ENCODE measurements at regions not wholly inside any gene's neighbourhood (a gene's known extent, or its start where the extent isn't known, plus 50 kb on each side); places are given as distances from the start of the nearest gene placed in this dataset.

GRCh38 chr13:33606692-33607091, 211.3 kb upstream of the RFC3 start:
- ChIA-PET POLR2A (interaction anchor here (0.7 kb wide), 1 partner anchor 140 kb away, joined by 3 read pairs; no protein-coding TSS in a partner anchor), CTCF (no interaction called here)
- peaks cover 0 to 12% (median 0%) of the 10 kb centered on the region in 3 donors for H3K9me3 ChIP-seq (ENCODE audit: control extremely low read depth in 1 of 3, control insufficient read depth in 2 of 3, insufficient read depth in 1 of 3, low read length in 2 of 3)
- H3K4me3 ChIP-seq (ENCODE audit: control extremely low read depth in 1 of 5, extremely low read depth in 1 of 5, insufficient read depth in 1 of 5, low read depth in 2 of 5, low read length in 4 of 5) = no peak overlapping the region
- no peak overlapping the region for H3K4me2 ChIP-seq (replicated peaks; ENCODE audit: low read depth, low read length, poor library complexity, severe bottlenecking)
- Mint-ChIP-seq H3K27me3 (peaks cover 5% of the 10 kb centered on the region), H3K27ac (no peak overlapping the region), H3K4me3 (no peak overlapping the region), H3K4me1 (no peaks in the 10 kb centered on the region), H3K9me3 (ENCODE audit: insufficient read depth) (no peaks in the 10 kb centered on the region)
- intact Hi-C loops (cut with micrococcal nuclease) = no loop called here
- H3K4me1 ChIP-seq (ENCODE audit: control insufficient read depth in 2 of 2, insufficient read depth in 2 of 2, low read length in 2 of 2) = no peaks in the 10 kb centered on the region
- ATAC-seq (ENCODE audit: low read depth) = no peak
- H3K27me3 ChIP-seq (replicated peaks in 1 of 4; ENCODE audit: control extremely low read depth in 1 of 4, control insufficient read depth in 3 of 4, insufficient read depth in 4 of 4, low read length in 3 of 4) = peaks cover 0 to 8% (median 0%) of the 10 kb centered on the region in 4 experiments
- H3K79me2 ChIP-seq (ENCODE audit: control insufficient read depth, insufficient read depth, low read length) = no peaks in the 10 kb centered on the region
- H3K36me3 ChIP-seq (replicated peaks in 1 of 2; ENCODE audit: control extremely low read depth in 1 of 2, control insufficient read depth in 1 of 2, extremely low read depth in 1 of 2, insufficient read depth in 2 of 2, low read length in 1 of 2) = no peaks in the 10 kb centered on the region
- no peak overlapping the region for H2AFZ ChIP-seq (ENCODE audit: insufficient read depth, low read depth, low read length, poor library complexity, severe bottlenecking)
- H4K20me1 ChIP-seq (ENCODE audit: control insufficient read depth, insufficient read depth, low read length, poor library complexity, severe bottlenecking) = no peaks in the 10 kb centered on the region
- no peak for DNase-seq
- H3K27ac ChIP-seq (ENCODE audit: low read length in 2 of 2) = no peak overlapping the region
- no peak for TF ChIP-seq CTCF (IDR thresholded peaks at IDR 0.05)
- no peak for TF ChIP-seq EZH2 (IDR thresholded peaks at IDR 0.05; ENCODE audit: borderline replicate concordance, insufficient read depth, low read depth, low read length, poor library complexity, severe bottlenecking)
- no peak overlapping the region for H3K9ac ChIP-seq (ENCODE audit: low read length)
- 74% methylated on average over 5 of the region's 7 CpGs for WGBS (ENCODE audit: insufficient coverage)

- Histone ChIP-seq H4K20me1 (ENCODE audit: control insufficient read depth, insufficient read depth, low read length, poor library complexity, severe bottlenecking) (no peaks in the 10 kb centered on the region), H3K9ac (ENCODE audit: low read length) (no peak overlapping the region), H3K4me3 (ENCODE audit: control extremely low read depth in 1 of 5, extremely low read depth in 1 of 5, insufficient read depth in 1 of 5, low read depth in 2 of 5, low read length in 4 of 5) (no peak overlapping the region), H3K4me1 (ENCODE audit: control insufficient read depth in 2 of 2, insufficient read depth in 2 of 2, low read length in 2 of 2) (no peaks in the 10 kb centered on the region), H3K4me2 (replicated peaks; ENCODE audit: low read depth, low read length, poor library complexity, severe bottlenecking) (no peak overlapping the region), H3K36me3 (replicated peaks in 1 of 2; ENCODE audit: control extremely low read depth in 1 of 2, control insufficient read depth in 1 of 2, extremely low read depth in 1 of 2, insufficient read depth in 2 of 2, low read length in 1 of 2) (no peaks in the 10 kb centered on the region), H3K27me3 (replicated peaks in 1 of 4; ENCODE audit: control extremely low read depth in 1 of 4, control insufficient read depth in 3 of 4, insufficient read depth in 4 of 4, low read length in 3 of 4) (no peaks in the 10 kb centered on the region), H3K79me2 (ENCODE audit: control insufficient read depth, insufficient read depth, low read length) (no peaks in the 10 kb centered on the region), H3K9me3 (ENCODE audit: control extremely low read depth in 1 of 3, control insufficient read depth in 2 of 3, insufficient read depth in 1 of 3, low read length in 2 of 3) (peaks cover 0 to 3% (median 0%) of the 10 kb centered on the region in 3 donors), H3K27ac (ENCODE audit: low read length in 2 of 2) (no peak overlapping the region), H2AFZ (ENCODE audit: insufficient read depth, low read depth, low read length, poor library complexity, severe bottlenecking) (no peak overlapping the region)
- DNase-seq (no peak), ATAC-seq (ENCODE audit: low read depth) (no peak)
- H3K4me1 Mint-ChIP-seq = no peaks in the 10 kb centered on the region
- ChIA-PET POLR2A (no interaction called here), CTCF (no interaction called here)
- intact Hi-C loops (cut with micrococcal nuclease) = no loop called here
- no peak overlapping the region for H3K27ac Mint-ChIP-seq
- H3K9me3 Mint-ChIP-seq (ENCODE audit: insufficient read depth) = no peaks in the 10 kb centered on the region
- TF ChIP-seq CTCF (IDR thresholded peaks at IDR 0.05) (no peak), EZH2 (IDR thresholded peaks at IDR 0.05; ENCODE audit: borderline replicate concordance, insufficient read depth, low read depth, low read length, poor library complexity, severe bottlenecking) (no peak)
- WGBS (ENCODE audit: insufficient coverage) = 99% methylated on average over 26 of the region's 27 CpGs
- peaks cover 14% of the 10 kb centered on the region for H3K27me3 Mint-ChIP-seq
- H3K4me3 Mint-ChIP-seq = no peak overlapping the region
Observed at GRCh38 chr13:33610438-33611120, 207.4 kb upstream of the RFC3 start.

All from B cell (primary cell).